ENCODE measurements at regions not wholly inside any gene's neighbourhood (a gene's known extent, or its start where the extent isn't known, plus 50 kb on each side); places are given as distances from the start of the nearest gene placed in this dataset.
A peak's percentile ranks its signal among the peaks of the same experiment; 100 is the strongest.
"Not testable (repeated sequence)": the region's sequence is repeated elsewhere in the genome, so short reads cannot be mapped to it uniquely, and the experiment has no call there.

GRCh38 chr12:9543341-9543740, 64.4 kb downstream of the KLRB1 start:
- H3K27me3 ChIP-seq; H3K9me3 ChIP-seq; H3K4me1 ChIP-seq; intact Hi-C loops (cut with DNase I); H3K4me3 ChIP-seq; H3K36me3 ChIP-seq; DNase-seq; H3K27ac ChIP-seq: not testable (repeated sequence)
- WGBS, 2 donors = no CpG with 5 or more reads among the region's 5 CpGs

DNA sequence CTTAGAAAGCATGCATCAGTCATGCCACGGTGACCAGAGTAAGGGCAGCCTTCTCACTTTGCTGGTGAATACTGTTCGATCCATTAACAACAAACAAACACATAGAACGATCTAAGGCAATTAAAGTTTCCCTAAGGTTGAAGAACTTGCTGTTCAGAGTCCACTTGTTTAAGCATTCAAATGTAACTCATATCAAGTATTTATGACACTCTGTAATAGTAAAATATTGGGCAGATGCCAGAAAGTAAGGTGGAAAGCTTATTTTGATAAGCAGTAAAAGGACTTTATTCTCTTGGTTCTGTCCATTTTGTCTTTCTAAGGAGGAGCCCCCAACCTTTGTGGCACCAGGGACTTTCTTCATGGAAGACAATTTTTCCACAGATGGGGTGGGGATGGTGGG, 64.9 kb downstream of the KLRB1 start:
- H3K9me3 ChIP-seq; H3K27ac ChIP-seq; H3K36me3 ChIP-seq; H3K4me1 ChIP-seq; DNase-seq; intact Hi-C loops (cut with DNase I); H3K27me3 ChIP-seq; H3K4me3 ChIP-seq: not testable (repeated sequence)
- no CpG with 5 or more reads among the region's 3 CpGs for WGBS, 2 donors

- H3K4me3 ChIP-seq; intact Hi-C loops (cut with DNase I); H3K4me1 ChIP-seq; H3K27me3 ChIP-seq; H3K27ac ChIP-seq; H3K9me3 ChIP-seq; H3K36me3 ChIP-seq; DNase-seq: not testable (repeated sequence)
- no CpG with 5 or more reads among the region's 1 CpG for WGBS, 2 donors
These were observed 91.8 kb downstream of the KLRB1 start for GRCh38 chr12:9515925-9516324.

DNA sequence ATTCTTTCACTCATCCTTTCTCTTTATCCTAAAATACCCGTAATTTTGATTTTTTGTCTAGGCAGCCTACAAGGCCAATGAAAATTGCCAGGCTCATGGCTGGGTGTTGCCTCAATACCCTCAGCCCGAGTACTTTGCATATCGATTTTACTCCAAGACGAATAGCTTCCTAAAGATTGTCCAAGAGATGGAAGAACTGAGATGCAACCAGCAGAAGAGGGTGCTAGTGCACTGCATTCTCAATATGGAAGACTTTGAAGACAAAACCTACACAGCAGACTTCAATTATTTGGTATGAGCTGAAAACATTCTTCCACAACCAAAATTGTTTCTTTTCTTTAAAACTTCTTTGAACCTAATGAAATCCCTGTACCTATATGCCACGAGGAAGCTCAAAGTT, 95.0 kb downstream of the KLRB1 start:
- H3K27me3 ChIP-seq; DNase-seq; intact Hi-C loops (cut with DNase I); H3K9me3 ChIP-seq; H3K36me3 ChIP-seq; H3K4me3 ChIP-seq; H3K27ac ChIP-seq: not testable (repeated sequence)
- 75% methylated on average over 1 of the region's 5 CpGs; no CpG with 5 or more reads in 1 of the 2 donors for WGBS, 2 donors
- peaks cover 0 to 24% (median 4%) of the 10 kb centered on the region in 3 donors for H3K4me1 ChIP-seq

DNA sequence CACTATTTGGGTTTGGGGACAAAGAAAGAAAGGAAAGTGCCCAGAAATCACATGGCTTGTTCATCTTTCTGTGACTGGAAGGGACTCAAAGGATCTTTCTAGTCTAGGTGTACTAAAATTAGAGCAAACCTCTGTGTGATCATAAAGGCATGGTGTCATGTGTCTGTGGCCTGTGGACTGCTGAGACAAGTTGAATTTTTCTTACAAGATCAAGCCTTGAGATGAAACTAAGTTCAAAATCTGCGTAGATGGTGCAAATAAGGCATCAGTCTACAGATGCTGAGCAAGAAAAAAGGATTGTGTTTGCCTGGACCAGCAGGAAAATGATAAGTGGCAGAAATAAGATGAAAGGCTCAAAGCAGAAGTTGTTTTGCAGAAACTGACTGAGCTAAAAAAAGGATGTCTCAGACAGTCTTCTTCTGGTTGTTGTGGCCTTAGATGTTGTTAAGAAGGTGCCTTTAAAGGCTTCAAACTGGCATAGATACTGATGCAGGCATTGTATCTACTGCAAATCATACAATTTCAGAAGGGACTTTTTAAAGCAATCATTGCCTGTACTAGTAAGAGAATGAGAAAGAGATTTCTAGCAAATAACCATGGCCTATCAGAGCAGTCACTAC, 97.2 kb downstream of the KLRB1 start:
- H3K27me3 ChIP-seq; H3K36me3 ChIP-seq; H3K4me3 ChIP-seq; intact Hi-C loops (cut with DNase I); DNase-seq; H3K9me3 ChIP-seq: not testable (repeated sequence)
- WGBS, 2 donors = 60% methylated on average over 1 of the region's 1 CpG; no CpG with 5 or more reads in 1 of the 2 donors
- Histone ChIP-seq H3K4me1 (peaks cover 0 to 24% (median 4%) of the 10 kb centered on the region in 3 donors), H3K27ac (peak overlapping the region in 2 of 4 donors; percentile 30 to 81)

DNA sequence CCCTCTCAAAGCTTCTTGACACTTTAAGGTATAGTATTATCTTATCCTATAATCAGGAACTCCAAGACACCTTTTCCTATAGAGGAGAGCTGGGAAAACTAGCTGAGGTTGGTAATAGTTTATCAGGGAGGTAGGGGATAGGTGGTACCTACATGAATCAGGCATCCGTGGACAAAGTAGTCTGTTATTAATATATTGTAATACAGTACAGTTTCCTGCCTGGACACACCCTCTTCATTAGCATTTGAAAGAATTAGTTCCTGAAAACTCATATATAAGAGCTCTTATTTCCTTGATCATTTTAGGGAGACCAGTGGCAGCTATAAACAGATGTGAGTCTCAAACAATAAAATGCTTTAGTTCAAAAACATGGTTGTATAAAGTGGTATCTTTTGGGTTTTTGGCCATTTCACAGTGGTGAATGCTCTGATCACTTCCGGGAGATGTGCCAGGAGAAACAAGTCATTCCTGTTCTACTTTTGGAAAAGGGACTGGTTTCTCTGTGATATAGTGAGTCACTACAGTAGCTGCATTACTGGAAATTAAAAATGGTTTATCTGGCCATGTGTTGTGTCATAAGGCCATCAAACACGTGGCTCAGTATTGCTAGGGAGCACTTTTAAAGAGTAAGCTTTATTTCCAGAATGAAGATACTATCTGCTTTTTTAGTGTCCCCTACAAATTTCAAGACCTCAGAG, 98.1 kb downstream of the KLRB1 start:
- no peak for TF ChIP-seq CTCF (IDR thresholded peaks at IDR 0.05)
- TF ChIP-seq POLR2A (IDR thresholded peaks at IDR 0.05) = no peak
- H3K27ac ChIP-seq = peak overlapping the region in 2 of 4 donors; percentile 75 to 81
- DNase-seq = no peak

GRCh38 chr12:9506746-9507145, 101.0 kb downstream of the KLRB1 start:
- intact Hi-C loops (cut with DNase I) = no loop called here
- 100% methylated on average over 1 of the region's 1 CpG; no CpG with 5 or more reads in 1 of the 2 donors for WGBS, 2 donors
- Histone ChIP-seq H3K36me3 (no peaks in the 10 kb centered on the region), H3K27me3 (no peaks in the 10 kb centered on the region), H3K27ac (no peak overlapping the region), H3K9me3 (no peaks in the 10 kb centered on the region), H3K4me3 (no peak overlapping the region), H3K4me1 (peaks cover 0 to 24% (median 4%) of the 10 kb centered on the region in 3 donors)
- no peak for TF ChIP-seq POLR2A (IDR thresholded peaks at IDR 0.05)
- no peak for TF ChIP-seq CTCF (IDR thresholded peaks at IDR 0.05)
- DNase-seq = no peak

More for the DNA sequence above, 98.1 kb downstream of the KLRB1 start:
- peaks cover 0 to 24% (median 4%) of the 10 kb centered on the region in 3 donors for H3K4me1 ChIP-seq
- no peaks in the 10 kb centered on the region for H3K9me3 ChIP-seq
- WGBS, 2 donors = 21% methylated on average over 2 of the region's 3 CpGs; no CpG with 5 or more reads in 1 of the 2 donors
- H3K27me3 ChIP-seq = no peaks in the 10 kb centered on the region
- intact Hi-C loops (cut with DNase I) = no loop called here
- H3K4me3 ChIP-seq = no peak overlapping the region
- H3K36me3 ChIP-seq = no peaks in the 10 kb centered on the region

DNA sequence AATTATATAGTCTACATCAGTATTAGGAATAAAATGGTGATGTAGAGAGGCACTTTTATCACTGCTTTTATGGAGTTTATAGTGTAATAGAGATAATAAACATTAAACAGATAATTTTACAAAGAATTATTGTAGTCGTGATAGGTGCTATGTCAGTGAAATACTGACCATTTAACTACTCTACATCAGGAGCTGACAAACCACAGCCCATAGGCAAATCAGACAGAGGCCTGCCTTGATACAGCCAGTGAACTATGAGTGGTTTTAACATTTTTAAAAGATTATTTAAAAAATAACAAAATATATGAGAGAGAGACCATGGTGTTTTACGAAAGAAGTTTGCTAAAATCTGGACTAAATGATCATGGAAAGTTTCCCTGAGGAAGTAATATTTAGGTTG, 104.3 kb downstream of the KLRB1 start:
- H3K4me3 ChIP-seq; H3K36me3 ChIP-seq; H3K9me3 ChIP-seq; intact Hi-C loops (cut with DNase I); DNase-seq; H3K27ac ChIP-seq; H3K4me1 ChIP-seq; H3K27me3 ChIP-seq: not testable (repeated sequence)
- 100% methylated on average over 1 of the region's 2 CpGs; no CpG with 5 or more reads in 1 of the 2 donors for WGBS, 2 donors

- H3K27ac ChIP-seq; H3K27me3 ChIP-seq; DNase-seq; H3K36me3 ChIP-seq; H3K9me3 ChIP-seq; H3K4me3 ChIP-seq; H3K4me1 ChIP-seq; intact Hi-C loops (cut with DNase I): not testable (repeated sequence)
- 83% methylated on average over 1 of the region's 1 CpG; no CpG with 5 or more reads in 1 of the 2 donors for WGBS, 2 donors
These were observed 104.9 kb downstream of the KLRB1 start for GRCh38 chr12:9502845-9503244.

GRCh38 chr12:9493325-9493724, 114.4 kb downstream of the KLRB1 start:
- intact Hi-C loops (cut with DNase I) = not testable (repeated sequence)

GRCh38 chr12:9481289-9481688, 126.4 kb downstream of the KLRB1 start:
- H3K4me3 ChIP-seq; intact Hi-C loops (cut with DNase I); H3K4me1 ChIP-seq; H3K36me3 ChIP-seq; H3K9me3 ChIP-seq; DNase-seq; H3K27ac ChIP-seq; H3K27me3 ChIP-seq: not testable (repeated sequence)
- WGBS, 2 donors = 89% methylated on average over 3 of the region's 3 CpGs; no CpG with 5 or more reads in 1 of the 2 donors

More at GRCh38 chr12:9493325-9493724, 114.4 kb downstream of the KLRB1 start:
- not testable (repeated sequence) for H3K4me1 ChIP-seq, DNase-seq, H3K27me3 ChIP-seq, H3K9me3 ChIP-seq, H3K36me3 ChIP-seq, H3K27ac ChIP-seq, H3K4me3 ChIP-seq

All from esophagus squamous epithelium (tissue), 5 donors.